PC-9 (cell line): ENCODE measurements at regions not wholly inside any gene's neighbourhood (a gene's known extent, or its start where the extent isn't known, plus 50 kb on each side); places are given as distances from the start of the nearest gene placed in this dataset.

ENCODE experiments used
- BruUV-seq: library from RNA; stranded (reverse); fragments of 400-500 nt; replicated peaks from 2 replicates; lab custom pipeline; 2021; lab: Mats Ljungman, UMichigan
- CTCF ChIA-PET: fragments of 300-600 bp; sonication (Branson Sonifier 250); formaldehyde crosslinking; loops from one replicate; lab custom pipeline; 2022; ENCODE audit warnings: antibody characterized with exemption; lab: Charles Lee
- POLR2A ChIA-PET: fragments of 300-600 bp; sonication (Branson Sonifier 250); formaldehyde crosslinking; loops from one replicate; lab custom pipeline; 2022; ENCODE audit warnings: antibody characterized with exemption; ENCODE audit not compliant: unreplicated experiment; lab: Charles Lee
- DNase-seq, 2 experiments: peaks; one replicate each; pipeline versions ENCODE4 v3.0.0 to v3.0.0-alpha.2; 2015 to 2022; ENCODE audit warnings: mixed read lengths in 1 of 2
- H2AFZ ChIP-seq: fragments of 200-600 bp; sonication (generic); 2 replicates; pipeline ENCODE4 v1.8.1; 2017; ENCODE audit warnings: antibody characterized with exemption
- H3F3A ChIP-seq: fragments of 200-600 bp; sonication (generic); 2 replicates; pipeline ENCODE4 v1.8.1; 2017; ENCODE audit warnings: antibody characterized with exemption, mild to moderate bottlenecking, low read depth; ENCODE audit not compliant: insufficient read depth
- H3K27ac ChIP-seq: fragments of 200-600 bp; sonication (generic); 2 replicates; pipeline ENCODE4 v1.6.1; 2016; ENCODE audit warnings: mixed run types
- H3K27me3 ChIP-seq: fragments of 200-600 bp; sonication (generic); 2 replicates; pipeline ENCODE4 v1.6.1; 2016; ENCODE audit warnings: low read depth, mixed run types; ENCODE audit not compliant: insufficient read depth
- H3K36me3 ChIP-seq: fragments of 200-600 bp; sonication (generic); 2 replicates; pipeline ENCODE4 v1.6.1; 2016; ENCODE audit warnings: low read depth, mixed run types
- H3K4me1 ChIP-seq: fragments of 200-600 bp; sonication (generic); replicated peaks from 2 replicates; pipeline ENCODE4 v1.6.1; 2016; ENCODE audit warnings: mixed run types; ENCODE audit not compliant: insufficient read depth
- H3K4me2 ChIP-seq: fragments of 200-600 bp; sonication (generic); 2 replicates; pipeline ENCODE4 v1.6.1; 2017; ENCODE audit warnings: mixed run types
- H3K4me3 ChIP-seq: fragments of 200-600 bp; sonication (generic); 2 replicates; pipeline ENCODE4 v1.6.1; 2016; ENCODE audit warnings: mixed run types
- H3K79me2 ChIP-seq: fragments of 200-600 bp; sonication (generic); 2 replicates; pipeline ENCODE4 v1.6.1; 2017; ENCODE audit warnings: low read depth, mixed run types
- H3K9me2 ChIP-seq: fragments of 200-600 bp; sonication (generic); 2 replicates; pipeline ENCODE4 v1.8.1; 2017; ENCODE audit warnings: mild to moderate bottlenecking; ENCODE audit not compliant: insufficient read depth
- H3K9me3 ChIP-seq: fragments of 200-600 bp; sonication (generic); 2 replicates; pipeline ENCODE4 v1.8.1; 2016; ENCODE audit warnings: low read depth; ENCODE audit not compliant: insufficient read depth
- H4K20me1 ChIP-seq: fragments of 200-600 bp; sonication (generic); 2 replicates; pipeline ENCODE4 v1.8.1; 2017; ENCODE audit not compliant: insufficient read depth
- EZH2 ChIP-seq: fragments of 200-600 bp; sonication (generic); IDR thresholded peaks from 2 replicates; pipeline ENCODE4 v1.8.0; 2017; ENCODE audit warnings: antibody characterized with exemption, low read depth
- intact Hi-C: fragments of 100-400 bp; cut with micrococcal nuclease; formaldehyde crosslinking; loops from one replicate; pipeline ENCODE4 v1.10.0; 2022; ENCODE audit not compliant: unreplicated experiment
- TF ChIP-seq, protein P1 (sequence below): fragments of 200-600 bp; sonication (generic); conservative IDR thresholded peaks from 2 replicates; pipeline ENCODE4 v1.6.1; 2017; ENCODE audit warnings: mixed run types, antibody characterized with exemption, mild to moderate bottlenecking, moderate library complexity

- intact Hi-C loops, result no loop called here
- ChIA-PET POLR2A (no interaction called here), CTCF (no interaction called here)
- no TSS peak for BruUV-seq
- Histone ChIP-seq H2AFZ (no peak overlapping the region), H3K4me1 (no peaks in the 10 kb centered on the region), H3K27ac (no peak overlapping the region), H3K4me3 (no peak overlapping the region), H3K4me2 (no peak overlapping the region), H3K9me2 (no peaks in the 10 kb centered on the region), H3K79me2 (no peaks in the 10 kb centered on the region), H3K27me3 (no peaks in the 10 kb centered on the region), H3K36me3 (no peaks in the 10 kb centered on the region), H4K20me1 (no peaks in the 10 kb centered on the region), H3K9me3 (no peaks in the 10 kb centered on the region), H3F3A (no peaks in the 10 kb centered on the region)
- TF ChIP-seq, protein P1, sequence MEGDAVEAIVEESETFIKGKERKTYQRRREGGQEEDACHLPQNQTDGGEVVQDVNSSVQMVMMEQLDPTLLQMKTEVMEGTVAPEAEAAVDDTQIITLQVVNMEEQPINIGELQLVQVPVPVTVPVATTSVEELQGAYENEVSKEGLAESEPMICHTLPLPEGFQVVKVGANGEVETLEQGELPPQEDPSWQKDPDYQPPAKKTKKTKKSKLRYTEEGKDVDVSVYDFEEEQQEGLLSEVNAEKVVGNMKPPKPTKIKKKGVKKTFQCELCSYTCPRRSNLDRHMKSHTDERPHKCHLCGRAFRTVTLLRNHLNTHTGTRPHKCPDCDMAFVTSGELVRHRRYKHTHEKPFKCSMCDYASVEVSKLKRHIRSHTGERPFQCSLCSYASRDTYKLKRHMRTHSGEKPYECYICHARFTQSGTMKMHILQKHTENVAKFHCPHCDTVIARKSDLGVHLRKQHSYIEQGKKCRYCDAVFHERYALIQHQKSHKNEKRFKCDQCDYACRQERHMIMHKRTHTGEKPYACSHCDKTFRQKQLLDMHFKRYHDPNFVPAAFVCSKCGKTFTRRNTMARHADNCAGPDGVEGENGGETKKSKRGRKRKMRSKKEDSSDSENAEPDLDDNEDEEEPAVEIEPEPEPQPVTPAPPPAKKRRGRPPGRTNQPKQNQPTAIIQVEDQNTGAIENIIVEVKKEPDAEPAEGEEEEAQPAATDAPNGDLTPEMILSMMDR, result no peak
- TF ChIP-seq EZH2, result no peak
- DNase-seq, result no peak
Observed at GRCh38 chr4:53793096-53793495, 201.8 kb upstream of the LNX1 start.

DNA sequence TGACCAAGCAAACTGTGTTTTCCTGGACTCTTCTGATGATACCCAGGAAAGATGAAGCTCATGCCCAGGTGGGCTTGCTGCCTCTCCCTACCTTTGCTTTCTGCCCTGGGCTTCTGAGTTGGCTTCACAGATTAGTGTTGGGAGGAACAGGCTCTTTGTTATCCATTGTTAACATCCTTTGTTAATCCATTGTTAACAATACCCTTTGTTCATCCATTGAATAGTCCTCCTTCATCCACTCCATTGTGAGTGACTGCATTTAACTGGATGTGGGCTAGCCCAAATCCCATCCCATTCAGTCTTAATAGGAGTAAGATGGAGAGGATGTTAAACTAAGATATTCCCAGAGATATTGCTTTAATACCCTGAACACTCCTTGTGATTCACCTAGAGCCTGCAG is 199.0 kb upstream of the LNX1 start:
- Histone ChIP-seq H3K9me3 (no peaks in the 10 kb centered on the region), H3K4me3 (no peak overlapping the region), H3K79me2 (no peaks in the 10 kb centered on the region), H4K20me1 (no peaks in the 10 kb centered on the region), H2AFZ (no peak overlapping the region), H3K4me2 (no peak overlapping the region), H3K27me3 (no peaks in the 10 kb centered on the region), H3K27ac (no peak overlapping the region), H3K9me2 (no peaks in the 10 kb centered on the region), H3F3A (no peaks in the 10 kb centered on the region), H3K36me3 (no peaks in the 10 kb centered on the region), H3K4me1 (no peaks in the 10 kb centered on the region)
- CTCF ChIA-PET, result no interaction called here
- intact Hi-C loops, result no loop called here
- DNase-seq, result no peak
- POLR2A ChIA-PET, result no interaction called here
- BruUV-seq, result no TSS peak
- TF ChIP-seq, protein P1, result no peak
- TF ChIP-seq EZH2, result no peak

GRCh38 chr4:53788621-53789020 is 197.3 kb upstream of the LNX1 start:
- no TSS peak for BruUV-seq
- H3K9me2 ChIP-seq, result no peaks in the 10 kb centered on the region
- no peak overlapping the region for H3K4me2 ChIP-seq
- no peak overlapping the region for H3K4me3 ChIP-seq
- POLR2A ChIA-PET, result no interaction called here
- H4K20me1 ChIP-seq, result no peaks in the 10 kb centered on the region
- H3K27me3 ChIP-seq, result no peaks in the 10 kb centered on the region
- H3K79me2 ChIP-seq, result no peaks in the 10 kb centered on the region
- H3K4me1 ChIP-seq, result no peaks in the 10 kb centered on the region
- DNase-seq, result no peak
- TF ChIP-seq, protein P1, result no peak
- no peak for TF ChIP-seq EZH2
- no peak overlapping the region for H3K27ac ChIP-seq
- no peak overlapping the region for H2AFZ ChIP-seq
- H3K9me3 ChIP-seq, result no peaks in the 10 kb centered on the region
- intact Hi-C loops, result no loop called here
- H3K36me3 ChIP-seq, result no peaks in the 10 kb centered on the region
- no peaks in the 10 kb centered on the region for H3F3A ChIP-seq
- CTCF ChIA-PET, result no interaction called here
